Smooth muscle cell (in vitro differentiated cells): ENCODE measurements at regions not wholly inside any gene's neighbourhood (a gene's known extent, or its start where the extent isn't known, plus 50 kb on each side); places are given as distances from the start of the nearest gene placed in this dataset.
A peak's percentile ranks its signal among the peaks of the same experiment; 100 is the strongest.

Experiments
- DNase-seq: peaks from one replicate; lab custom pipeline; 2025; ENCODE audit not compliant: unreplicated experiment; lab: John Stamatoyannopoulos, UW
- H2AFZ ChIP-seq: fragments of 200-600 bp; sonication (generic); 2 replicates; pipeline ENCODE4 v1.6.0; 2016; ENCODE audit warnings: antibody characterized with exemption, low read depth, mild to moderate bottlenecking
- H3F3A ChIP-seq: fragments of 200-600 bp; sonication (generic); 2 replicates; pipeline ENCODE4 v1.6.0; 2017; ENCODE audit warnings: antibody characterized with exemption, low read depth
- H3K27ac ChIP-seq: fragments of 200-600 bp; sonication (generic); 2 replicates; pipeline ENCODE4 v1.5.1; 2016; ENCODE audit warnings: low read depth, mild to moderate bottlenecking
- H3K27me3 ChIP-seq: fragments of 200-600 bp; sonication (generic); 2 replicates; pipeline ENCODE4 v1.6.1; 2016; ENCODE audit warnings: low read depth, mild to moderate bottlenecking
- H3K36me3 ChIP-seq: fragments of 200-600 bp; sonication (generic); 2 replicates; pipeline ENCODE4 v1.5.1; 2016; ENCODE audit warnings: low read depth
- H3K4me1 ChIP-seq: fragments of 200-600 bp; sonication (generic); 2 replicates; pipeline ENCODE4 v1.5.1; 2016; ENCODE audit warnings: low read depth
- H3K4me2 ChIP-seq: fragments of 200-600 bp; sonication (generic); 2 replicates; pipeline ENCODE4 v1.6.0; 2016; ENCODE audit warnings: mild to moderate bottlenecking
- H3K4me3 ChIP-seq: fragments of 200-600 bp; sonication (generic); 2 replicates; pipeline ENCODE4 v1.5.1; 2016; ENCODE audit warnings: mild to moderate bottlenecking
- H3K79me2 ChIP-seq: fragments of 200-600 bp; sonication (generic); 2 replicates; pipeline ENCODE4 v1.6.0; 2016; ENCODE audit warnings: low read depth, mild to moderate bottlenecking
- H3K9ac ChIP-seq: fragments of 200-600 bp; sonication (generic); 2 replicates; pipeline ENCODE4 v1.6.0; 2016; ENCODE audit warnings: low read depth
- H3K9me3 ChIP-seq: fragments of 200-600 bp; sonication (generic); replicated peaks from 2 replicates; pipeline ENCODE4 v1.5.1; 2016; ENCODE audit warnings: low read depth
- H4K20me1 ChIP-seq: fragments of 200-600 bp; sonication (generic); 2 replicates; pipeline ENCODE4 v1.6.0; 2016; ENCODE audit warnings: low read depth
- WGBS: methylation state at CpG from one replicate; pipeline ENCODE4 v1.1.7; 2016; ENCODE audit warnings: low lambda C conversion rate; 5-methylcytosine and 5-hydroxymethylcytosine counted together
- TF ChIP-seq, protein P1 (sequence below): fragments of 200-600 bp; sonication (generic); IDR thresholded peaks from 2 replicates; pipeline ENCODE4 v1.5.1; 2017; ENCODE audit warnings: borderline replicate concordance, mild to moderate bottlenecking, antibody characterized with exemption; ENCODE audit not compliant: insufficient read depth, poor library complexity, severe bottlenecking

DNA sequence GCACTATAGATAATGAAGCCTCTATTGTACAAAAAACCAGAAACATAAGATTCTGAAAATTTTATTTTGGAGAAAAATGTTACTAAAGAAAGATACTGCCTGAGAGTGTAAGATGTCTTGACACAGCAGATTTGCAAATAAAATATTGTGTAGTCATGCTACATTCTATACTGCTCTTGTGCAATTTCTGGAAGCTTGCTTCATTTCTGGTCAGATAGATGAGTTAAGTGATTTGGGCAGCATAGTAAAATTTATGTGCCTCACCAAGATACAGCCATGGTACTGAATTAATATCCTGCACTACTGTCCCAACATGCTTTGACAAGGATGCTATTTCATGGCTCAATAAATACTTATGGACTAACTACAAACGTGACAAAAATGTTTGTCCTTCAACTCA, 55.1 kb upstream of the STARD13 start:
- H3K79me2 ChIP-seq, result peaks cover 7% of the 10 kb centered on the region
- no peak overlapping the region for H3K4me2 ChIP-seq
- H3K9me3 ChIP-seq, result no peaks in the 10 kb centered on the region
- H3K4me1 ChIP-seq, result no peaks in the 10 kb centered on the region
- no peaks in the 10 kb centered on the region for H4K20me1 ChIP-seq
- no peak for DNase-seq
- 76% methylated on average over 1 of the region's 1 CpG for WGBS
- no peaks in the 10 kb centered on the region for H3F3A ChIP-seq
- TF ChIP-seq, protein P1, sequence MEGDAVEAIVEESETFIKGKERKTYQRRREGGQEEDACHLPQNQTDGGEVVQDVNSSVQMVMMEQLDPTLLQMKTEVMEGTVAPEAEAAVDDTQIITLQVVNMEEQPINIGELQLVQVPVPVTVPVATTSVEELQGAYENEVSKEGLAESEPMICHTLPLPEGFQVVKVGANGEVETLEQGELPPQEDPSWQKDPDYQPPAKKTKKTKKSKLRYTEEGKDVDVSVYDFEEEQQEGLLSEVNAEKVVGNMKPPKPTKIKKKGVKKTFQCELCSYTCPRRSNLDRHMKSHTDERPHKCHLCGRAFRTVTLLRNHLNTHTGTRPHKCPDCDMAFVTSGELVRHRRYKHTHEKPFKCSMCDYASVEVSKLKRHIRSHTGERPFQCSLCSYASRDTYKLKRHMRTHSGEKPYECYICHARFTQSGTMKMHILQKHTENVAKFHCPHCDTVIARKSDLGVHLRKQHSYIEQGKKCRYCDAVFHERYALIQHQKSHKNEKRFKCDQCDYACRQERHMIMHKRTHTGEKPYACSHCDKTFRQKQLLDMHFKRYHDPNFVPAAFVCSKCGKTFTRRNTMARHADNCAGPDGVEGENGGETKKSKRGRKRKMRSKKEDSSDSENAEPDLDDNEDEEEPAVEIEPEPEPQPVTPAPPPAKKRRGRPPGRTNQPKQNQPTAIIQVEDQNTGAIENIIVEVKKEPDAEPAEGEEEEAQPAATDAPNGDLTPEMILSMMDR, result no peak
- no peak overlapping the region for H3K9ac ChIP-seq
- no peaks in the 10 kb centered on the region for H3K27me3 ChIP-seq
- no peaks in the 10 kb centered on the region for H3K36me3 ChIP-seq
- no peak overlapping the region for H3K27ac ChIP-seq
- H2AFZ ChIP-seq, result no peak overlapping the region
- no peak overlapping the region for H3K4me3 ChIP-seq

DNA sequence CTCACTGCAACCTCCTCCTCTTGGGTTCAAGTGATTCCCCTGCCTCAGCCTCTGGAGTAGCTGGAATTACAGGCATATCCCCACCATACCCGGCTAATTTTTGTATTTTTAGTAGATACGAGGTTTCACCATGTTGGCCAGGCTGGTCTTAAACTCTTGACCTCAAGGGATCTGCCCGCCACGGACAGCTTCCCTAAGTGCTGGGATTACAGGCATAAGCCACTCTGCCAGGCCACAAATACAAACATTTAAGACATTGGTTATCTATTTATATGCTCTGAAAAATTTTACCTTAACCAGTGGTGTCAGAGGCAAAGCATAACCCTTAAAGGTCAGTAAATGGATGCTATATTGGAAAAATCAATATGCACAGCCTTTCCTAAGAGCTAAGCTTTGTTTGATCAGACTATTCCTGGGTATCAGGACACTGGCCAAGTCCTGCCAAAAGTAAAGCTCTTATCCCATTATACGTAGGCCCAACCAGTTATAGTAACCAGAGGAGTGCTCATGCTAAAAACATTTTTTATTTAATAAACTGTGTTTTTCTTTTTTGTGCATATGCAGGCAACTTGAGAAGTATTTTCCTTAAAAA, 56.4 kb upstream of the STARD13 start:
- Histone ChIP-seq H4K20me1 (no peaks in the 10 kb centered on the region), H3K4me2 (no peak overlapping the region), H3K4me3 (no peak overlapping the region), H3F3A (no peaks in the 10 kb centered on the region), H3K27me3 (no peaks in the 10 kb centered on the region), H3K9me3 (no peaks in the 10 kb centered on the region), H3K36me3 (no peaks in the 10 kb centered on the region), H2AFZ (no peak overlapping the region), H3K9ac (no peak overlapping the region), H3K27ac (no peak overlapping the region), H3K79me2 (peaks cover 10% of the 10 kb centered on the region), H3K4me1 (no peaks in the 10 kb centered on the region)
- 69% methylated on average over 5 of the region's 5 CpGs for WGBS
- TF ChIP-seq, protein P1, result no peak
- DNase-seq, result no peak

DNA sequence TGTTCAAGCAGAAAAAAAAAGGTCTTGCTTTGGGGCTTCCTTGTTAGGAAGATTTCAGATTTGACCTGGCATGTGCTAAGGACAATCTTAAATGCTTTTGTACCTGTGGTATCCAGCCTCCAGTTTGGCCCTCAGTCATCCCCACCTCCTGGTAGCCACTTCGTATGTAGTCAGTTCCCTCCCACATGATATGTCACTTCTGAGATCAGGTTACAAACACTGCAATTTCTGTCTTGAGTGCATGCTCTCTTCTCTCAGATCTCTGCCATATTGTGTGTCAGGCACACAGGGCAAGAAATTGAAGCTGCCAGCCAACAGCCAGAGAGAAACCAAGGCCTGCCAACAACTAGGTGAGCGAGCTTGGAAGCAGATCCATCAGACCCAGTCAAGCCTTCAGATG, 60.3 kb upstream of the STARD13 start:
- H3F3A ChIP-seq, result peaks cover 5% of the 10 kb centered on the region
- H3K79me2 ChIP-seq, result peaks cover 25% of the 10 kb centered on the region
- no peak overlapping the region for H3K4me3 ChIP-seq
- no peak overlapping the region for H3K27ac ChIP-seq
- H3K4me1 ChIP-seq, result peaks cover 5% of the 10 kb centered on the region
- no peak overlapping the region for H2AFZ ChIP-seq
- no peak overlapping the region for H3K4me2 ChIP-seq
- TF ChIP-seq, protein P1, result no peak
- no peaks in the 10 kb centered on the region for H3K36me3 ChIP-seq
- H4K20me1 ChIP-seq, result no peaks in the 10 kb centered on the region
- H3K9ac ChIP-seq, result no peak overlapping the region
- DNase-seq, result no peak
- WGBS, result 67% methylated on average over 2 of the region's 2 CpGs
- no peaks in the 10 kb centered on the region for H3K9me3 ChIP-seq
- H3K27me3 ChIP-seq, result no peaks in the 10 kb centered on the region

DNA sequence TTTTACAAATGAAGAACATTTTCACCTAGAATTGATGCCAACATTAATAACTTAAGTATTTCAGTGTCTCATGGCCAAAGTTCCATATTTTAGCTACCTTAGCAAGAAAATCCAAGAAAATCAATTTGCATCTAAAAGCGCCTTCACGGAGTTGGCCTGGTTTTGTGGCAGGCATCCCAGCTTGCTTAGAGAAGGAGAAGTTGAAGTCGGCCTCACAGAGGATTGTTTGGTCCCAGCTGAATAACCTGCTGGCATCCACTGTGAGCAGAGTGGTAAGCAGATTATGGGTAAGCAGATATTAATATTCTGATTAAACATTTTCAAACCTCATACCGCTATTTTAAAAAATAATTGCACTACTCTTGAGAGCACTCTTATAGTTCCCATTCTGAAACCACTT, 62.3 kb upstream of the STARD13 start:
- H4K20me1 ChIP-seq, result no peaks in the 10 kb centered on the region
- no peaks in the 10 kb centered on the region for H3K36me3 ChIP-seq
- H3K9me3 ChIP-seq, result no peaks in the 10 kb centered on the region
- H3K4me1 ChIP-seq, result peaks cover 5% of the 10 kb centered on the region
- peak overlapping the region; percentile 96 for H3K4me2 ChIP-seq
- TF ChIP-seq, protein P1, result no peak
- no peak for DNase-seq
- peaks cover 19% of the 10 kb centered on the region for H3K79me2 ChIP-seq
- H3F3A ChIP-seq, result peaks cover 5% of the 10 kb centered on the region
- peak overlapping the region; percentile 60 for H3K27ac ChIP-seq
- 98% methylated on average over 4 of the region's 4 CpGs for WGBS
- H3K9ac ChIP-seq, result peak overlapping the region; percentile 8
- no peaks in the 10 kb centered on the region for H3K27me3 ChIP-seq
- no peak overlapping the region for H2AFZ ChIP-seq
- H3K4me3 ChIP-seq, result no peak overlapping the region
